GM10266 (cell line): ENCODE measurements at regions not wholly inside any gene's neighbourhood (a gene's known extent, or its start where the extent isn't known, plus 50 kb on each side); places are given as distances from the start of the nearest gene placed in this dataset.

ENCODE experiments used
- DNase-seq: peaks from one replicate; pipeline ENCODE4 v3.0.0; 2012; ENCODE audit errors: extremely low spot score
- TF ChIP-seq, protein P1 (sequence below): IDR thresholded peaks from 2 replicates; pipeline ENCODE4 v1.5.1; 2012; ENCODE audit warnings: mild to moderate bottlenecking, low read depth; ENCODE audit not compliant: control insufficient read depth, insufficient read depth; ENCODE audit errors: missing control alignments

DNA sequence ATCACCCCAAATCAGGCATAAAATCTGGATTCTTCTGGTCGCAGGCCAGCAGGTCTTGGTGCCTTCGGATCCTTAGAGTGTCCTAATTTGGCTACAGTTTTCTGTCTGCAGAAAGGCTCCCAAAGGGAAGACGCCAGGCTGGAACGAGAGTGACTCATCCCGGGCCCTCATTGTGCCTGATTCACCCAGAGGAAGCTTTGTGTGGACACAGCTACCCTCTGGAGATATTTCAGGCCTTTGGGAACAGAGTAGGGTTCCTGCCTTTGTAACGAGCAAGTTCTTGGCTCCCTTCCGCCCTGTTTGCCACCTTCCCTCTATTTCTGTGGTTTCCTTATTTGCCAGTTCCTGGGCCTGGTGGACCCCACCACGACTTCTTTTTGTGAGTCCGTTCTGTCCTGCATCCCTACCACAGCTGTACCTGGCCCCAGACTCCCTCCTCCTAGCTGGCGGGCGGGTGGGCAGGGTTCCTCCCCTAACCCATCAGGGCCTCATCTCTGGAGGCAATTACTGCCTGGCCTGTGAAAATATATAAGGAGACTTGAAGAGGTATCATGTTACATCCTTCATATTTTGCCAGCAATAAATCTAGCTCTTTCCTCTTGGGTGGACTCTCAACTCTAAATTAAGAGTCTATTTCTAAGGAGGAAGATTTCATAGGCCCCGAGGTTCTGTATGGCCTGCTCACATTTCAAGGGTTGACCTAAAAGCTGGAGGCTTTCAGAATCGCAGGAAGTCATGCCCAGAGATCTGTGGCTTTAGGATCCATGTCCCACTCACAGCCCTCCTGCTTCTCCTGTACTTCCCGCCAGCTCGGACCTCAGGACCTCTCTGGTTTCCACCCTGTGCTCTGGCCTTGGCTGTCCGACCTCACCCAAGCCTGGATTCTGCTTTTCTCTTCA, 219.2 kb upstream of the ZNF32 start:
- TF ChIP-seq, protein P1, sequence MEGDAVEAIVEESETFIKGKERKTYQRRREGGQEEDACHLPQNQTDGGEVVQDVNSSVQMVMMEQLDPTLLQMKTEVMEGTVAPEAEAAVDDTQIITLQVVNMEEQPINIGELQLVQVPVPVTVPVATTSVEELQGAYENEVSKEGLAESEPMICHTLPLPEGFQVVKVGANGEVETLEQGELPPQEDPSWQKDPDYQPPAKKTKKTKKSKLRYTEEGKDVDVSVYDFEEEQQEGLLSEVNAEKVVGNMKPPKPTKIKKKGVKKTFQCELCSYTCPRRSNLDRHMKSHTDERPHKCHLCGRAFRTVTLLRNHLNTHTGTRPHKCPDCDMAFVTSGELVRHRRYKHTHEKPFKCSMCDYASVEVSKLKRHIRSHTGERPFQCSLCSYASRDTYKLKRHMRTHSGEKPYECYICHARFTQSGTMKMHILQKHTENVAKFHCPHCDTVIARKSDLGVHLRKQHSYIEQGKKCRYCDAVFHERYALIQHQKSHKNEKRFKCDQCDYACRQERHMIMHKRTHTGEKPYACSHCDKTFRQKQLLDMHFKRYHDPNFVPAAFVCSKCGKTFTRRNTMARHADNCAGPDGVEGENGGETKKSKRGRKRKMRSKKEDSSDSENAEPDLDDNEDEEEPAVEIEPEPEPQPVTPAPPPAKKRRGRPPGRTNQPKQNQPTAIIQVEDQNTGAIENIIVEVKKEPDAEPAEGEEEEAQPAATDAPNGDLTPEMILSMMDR, result no peak
- no peak for DNase-seq

DNA sequence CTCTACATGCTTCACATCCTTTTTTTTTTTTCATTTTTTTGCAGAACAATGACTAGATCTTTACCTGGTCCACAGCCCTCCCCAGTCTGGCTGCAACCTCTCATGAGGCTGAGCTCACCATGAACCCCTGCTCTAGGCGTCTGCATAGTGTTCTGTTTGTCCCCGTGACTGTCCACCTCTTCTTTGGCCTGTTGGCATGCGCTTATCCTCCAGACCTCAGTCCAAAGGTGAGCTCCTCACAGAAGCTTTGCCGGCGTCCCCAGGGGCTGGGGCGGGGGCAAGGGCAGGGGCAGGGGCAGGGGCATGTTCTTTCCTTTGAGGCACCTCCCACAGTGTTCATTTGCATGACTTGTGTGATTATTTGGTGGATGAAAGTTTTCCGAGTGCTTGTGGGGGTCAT, 218.4 kb upstream of the ZNF32 start:
- no peak for DNase-seq
- TF ChIP-seq, protein P1, result no peak

DNA sequence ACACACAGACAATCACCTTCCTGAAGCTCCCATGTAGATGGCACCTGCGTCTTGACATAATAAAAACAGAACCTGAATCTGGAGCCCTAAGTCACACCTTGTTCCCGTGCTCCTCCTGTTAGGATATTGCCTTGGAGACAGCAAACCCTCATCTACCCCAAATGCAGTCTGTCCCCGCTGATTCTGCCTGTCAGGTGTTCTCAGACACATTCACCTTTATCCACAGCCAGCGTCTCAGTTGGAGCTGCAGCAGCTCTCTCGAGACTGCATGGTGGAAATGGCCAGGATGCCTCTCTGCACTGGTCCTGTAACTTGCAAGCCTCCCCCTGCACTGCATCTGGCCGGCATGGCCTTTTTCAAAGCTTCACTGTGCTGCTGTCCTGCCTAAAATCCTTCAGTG, 218.0 kb upstream of the ZNF32 start:
- DNase-seq, result no peak
- TF ChIP-seq, protein P1, result no peak

DNA sequence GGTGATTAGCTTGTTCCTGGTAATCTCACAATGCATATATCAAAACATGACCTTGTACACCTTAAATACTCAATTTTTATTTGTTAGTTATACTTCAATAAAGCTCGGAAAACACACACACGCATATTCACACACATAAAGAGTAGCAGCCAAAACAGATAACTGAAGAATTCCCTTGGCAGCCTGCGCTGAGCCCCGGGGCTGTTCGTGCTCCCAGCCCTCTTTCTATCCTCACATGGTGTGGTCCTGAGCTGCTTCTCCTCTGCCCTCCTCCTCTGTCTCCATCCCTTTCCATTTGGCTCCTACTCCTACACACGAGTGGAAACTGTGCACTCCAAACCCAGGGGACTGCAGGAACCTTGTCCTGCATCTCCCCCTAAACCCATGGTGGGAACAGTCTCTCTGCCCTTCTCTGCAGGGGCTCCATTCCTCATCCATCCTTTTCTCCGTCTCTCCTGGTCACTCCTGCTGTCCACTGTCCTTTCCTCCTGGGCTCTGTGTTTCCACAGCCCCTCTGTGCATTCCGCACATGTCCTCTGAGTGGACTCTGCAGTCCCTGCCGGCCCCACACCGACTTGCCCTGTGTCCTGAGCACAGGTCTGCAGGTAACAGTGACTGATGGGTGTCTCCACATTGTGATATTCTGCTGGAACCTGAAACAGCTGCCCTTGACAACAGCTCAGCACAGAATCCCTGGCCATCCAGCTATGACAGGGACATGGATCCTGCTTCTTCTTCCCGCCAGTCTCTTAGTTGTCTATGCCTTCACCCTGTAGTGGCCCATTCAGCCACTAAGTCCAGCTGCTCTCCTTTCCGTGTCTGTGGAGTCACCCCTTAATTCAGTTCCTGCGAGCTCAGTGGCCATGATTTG, 216.8 kb upstream of the ZNF32 start:
- TF ChIP-seq, protein P1, result no peak
- DNase-seq, result no peak

DNA sequence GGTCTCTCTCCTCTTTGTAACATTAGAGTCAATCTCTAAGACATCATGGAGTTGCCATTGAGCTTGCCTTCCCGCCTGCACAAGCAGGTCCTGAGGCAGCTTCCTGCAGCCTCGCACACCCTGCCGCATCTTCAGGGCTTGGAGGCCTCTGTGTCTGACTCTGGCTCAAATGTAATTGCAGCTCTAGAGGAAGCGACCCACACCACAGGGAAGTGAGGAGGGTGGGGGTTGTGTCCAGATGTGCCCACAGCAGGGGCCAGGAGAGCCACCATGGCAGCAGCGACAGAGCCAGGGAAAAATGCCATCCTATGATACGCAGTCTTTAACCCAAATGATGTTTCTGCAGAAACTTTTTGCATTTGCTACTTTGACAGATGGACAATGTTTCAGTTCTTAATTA, 216.0 kb upstream of the ZNF32 start:
- DNase-seq, result no peak

DNA sequence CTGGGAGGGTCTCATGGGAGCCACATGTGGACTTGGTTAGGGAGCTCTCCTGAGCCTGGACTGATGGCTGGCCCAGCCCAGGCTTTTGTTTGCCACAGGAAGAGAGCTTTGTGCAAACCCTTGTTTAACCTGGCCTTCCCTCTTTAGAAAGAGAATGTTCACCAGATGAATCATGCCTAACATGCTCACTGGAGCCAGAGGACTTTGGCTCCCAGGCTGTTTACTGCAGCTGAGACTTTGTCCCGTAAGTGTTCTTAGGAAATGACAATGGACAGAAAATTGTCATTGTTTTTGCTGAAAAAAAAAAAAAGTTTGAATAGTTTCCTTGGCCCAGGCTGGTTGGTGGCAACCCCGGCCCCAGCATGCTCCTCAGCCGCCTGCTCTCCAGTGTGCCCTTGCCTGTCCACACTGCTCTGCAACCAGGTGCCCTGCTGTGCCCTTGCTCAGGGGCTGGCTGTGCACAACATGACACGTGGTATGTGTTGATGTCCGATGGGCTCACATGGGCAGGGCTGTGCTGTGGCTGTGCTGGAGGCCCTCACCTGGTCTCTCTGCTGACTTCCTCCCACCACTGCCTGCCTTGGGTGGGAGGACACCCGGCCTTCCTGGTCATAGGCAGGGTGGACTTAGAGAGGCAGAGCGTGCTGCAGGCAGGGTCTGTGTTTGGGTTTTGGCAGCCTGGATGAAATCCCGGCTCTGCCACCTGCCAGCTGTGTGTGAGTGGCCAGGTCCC, 215.3 kb upstream of the ZNF32 start:
- no peak for DNase-seq
- TF ChIP-seq, protein P1, result no peak

More for the DNA sequence above, 216.0 kb upstream of the ZNF32 start:
- TF ChIP-seq, protein P1, result no peak

DNA sequence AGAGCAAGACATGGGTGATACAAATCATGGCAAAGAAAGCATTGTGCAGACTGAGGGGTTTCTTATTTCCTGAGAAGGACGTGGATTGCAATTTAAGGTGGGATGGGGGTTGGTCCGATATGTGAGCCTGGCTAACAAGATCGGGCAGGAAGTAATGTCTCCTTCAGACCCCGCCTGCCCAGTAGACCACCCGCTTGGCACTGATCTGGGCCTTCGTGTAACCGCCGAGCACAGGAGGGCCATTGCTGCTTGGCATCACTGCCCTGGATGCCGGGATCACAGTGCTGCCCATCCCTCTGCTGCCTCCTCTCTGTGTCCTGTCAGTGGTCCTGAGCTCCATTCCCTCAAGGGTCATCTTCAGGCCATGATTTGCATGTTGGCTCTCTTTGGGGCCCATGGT, 214.6 kb upstream of the ZNF32 start:
- TF ChIP-seq, protein P1, result no peak
- DNase-seq, result no peak
